UCSD-AML1 (cell line): ENCODE measurements at regions not wholly inside any gene's neighbourhood (a gene's known extent, or its start where the extent isn't known, plus 50 kb on each side); places are given as distances from the start of the nearest gene placed in this dataset.

Experiments
- DNase-seq: peaks from one replicate; lab custom pipeline; 2025; ENCODE audit not compliant: unreplicated experiment; lab: John Stamatoyannopoulos, UW

- DNase-seq = no peak
Observed at GRCh38 chrX:39125834-39126233, 324.6 kb downstream of the MID1IP1 start.

- DNase-seq = peak; percentile 14
Observed at GRCh38 chrX:39133971-39134370, 332.7 kb downstream of the MID1IP1 start.

GRCh38 chrX:39137363-39137954 lies 336.2 kb downstream of the MID1IP1 start:
- no peak for DNase-seq

- no peak for DNase-seq
Observed at GRCh38 chrX:39140581-39140980, 339.3 kb downstream of the MID1IP1 start.

- DNase-seq = no peak
Observed at GRCh38 chrX:39144323-39144722, 343.1 kb downstream of the MID1IP1 start.

GRCh38 chrX:39144956-39145355 lies 343.7 kb downstream of the MID1IP1 start:
- no peak for DNase-seq

- no peak for DNase-seq
Observed at GRCh38 chrX:39145859-39146258, 344.6 kb downstream of the MID1IP1 start.

- DNase-seq = peak; percentile 56
Observed at GRCh38 chrX:39149761-39150160, 348.5 kb downstream of the MID1IP1 start.

- DNase-seq = no peak
Observed at GRCh38 chrX:39150220-39150619, 349.0 kb downstream of the MID1IP1 start.

GRCh38 chrX:39150621-39151020 lies 349.4 kb downstream of the MID1IP1 start:
- DNase-seq = no peak

- DNase-seq = peak; percentile 39
Observed at GRCh38 chrX:39152106-39152649, 350.9 kb downstream of the MID1IP1 start.

- DNase-seq = no peak
Observed at GRCh38 chrX:39156051-39156450, 354.8 kb downstream of the MID1IP1 start.

- DNase-seq = no peak
Observed at GRCh38 chrX:39157006-39157405, 355.7 kb downstream of the MID1IP1 start.

- DNase-seq = no peak
Observed at GRCh38 chrX:39157796-39158195, 356.5 kb downstream of the MID1IP1 start.

- peak; percentile 16 for DNase-seq
Observed at GRCh38 chrX:39158801-39159657, 357.8 kb downstream of the MID1IP1 start.

GRCh38 chrX:39159921-39160507 lies 358.8 kb downstream of the MID1IP1 start:
- DNase-seq = no peak

- DNase-seq = no peak
Observed at GRCh38 chrX:39161611-39162255, 360.5 kb downstream of the MID1IP1 start.

- no peak for DNase-seq
Observed at GRCh38 chrX:39162322-39162735, 361.1 kb downstream of the MID1IP1 start.

- no peak for DNase-seq
Observed at GRCh38 chrX:39163581-39164126, 362.4 kb downstream of the MID1IP1 start.

GRCh38 chrX:39164212-39164611 lies 363.0 kb downstream of the MID1IP1 start:
- no peak for DNase-seq

GRCh38 chrX:39165185-39165584 lies 363.9 kb downstream of the MID1IP1 start:
- no peak for DNase-seq
